Progenitor cell of endocrine pancreas (in vitro differentiated cells): ENCODE measurements at regions not wholly inside any gene's neighbourhood (a gene's known extent, or its start where the extent isn't known, plus 50 kb on each side); places are given as distances from the start of the nearest gene placed in this dataset.

Experiments
- DNase-seq: peaks from one replicate; pipeline ENCODE4 v3.0.0; 2021; ENCODE audit warnings: low spot score; ENCODE audit not compliant: unreplicated experiment
- H3K27ac Mint-ChIP-seq: 2 replicates; pipeline ENCODE4 v1.8.0; 2021; ENCODE audit warnings: mild to moderate bottlenecking, moderate library complexity, mixed read lengths
- H3K27me3 Mint-ChIP-seq: 2 replicates; pipeline ENCODE4 v1.8.0; 2021; ENCODE audit warnings: mixed read lengths
- H3K36me3 Mint-ChIP-seq: 2 replicates; pipeline ENCODE4 v1.8.0; 2022; ENCODE audit warnings: mixed read lengths; ENCODE audit not compliant: insufficient read depth
- H3K4me1 Mint-ChIP-seq: 2 replicates; pipeline ENCODE4 v1.8.0; 2021; ENCODE audit warnings: low read depth, mixed read lengths
- H3K4me3 Mint-ChIP-seq: 2 replicates; pipeline ENCODE4 v1.8.0; 2021; ENCODE audit warnings: low read depth, mild to moderate bottlenecking, moderate library complexity, mixed read lengths
- H3K9me3 Mint-ChIP-seq: 2 replicates; pipeline ENCODE4 v1.8.0; 2021; ENCODE audit warnings: low read depth, mixed read lengths
- TF ChIP-seq, protein P1 (sequence below): fragments of 200-600 bp; sonication (generic); IDR thresholded peaks from one replicate; pipeline ENCODE4 v1.5.0; 2021; ENCODE audit warnings: antibody characterized with exemption, mild to moderate bottlenecking; ENCODE audit not compliant: unreplicated experiment

GRCh38 chr14:52155651-52156213 lies 86.9 kb upstream of the NID2 start:
- Mint-ChIP-seq H3K9me3 (peaks cover 6% of the 10 kb centered on the region), H3K27me3 (peaks cover 13% of the 10 kb centered on the region), H3K4me1 (peaks cover 9% of the 10 kb centered on the region), H3K36me3 (no peaks in the 10 kb centered on the region), H3K4me3 (no peak overlapping the region), H3K27ac (no peak overlapping the region)
- no peak for DNase-seq
- TF ChIP-seq, protein P1, sequence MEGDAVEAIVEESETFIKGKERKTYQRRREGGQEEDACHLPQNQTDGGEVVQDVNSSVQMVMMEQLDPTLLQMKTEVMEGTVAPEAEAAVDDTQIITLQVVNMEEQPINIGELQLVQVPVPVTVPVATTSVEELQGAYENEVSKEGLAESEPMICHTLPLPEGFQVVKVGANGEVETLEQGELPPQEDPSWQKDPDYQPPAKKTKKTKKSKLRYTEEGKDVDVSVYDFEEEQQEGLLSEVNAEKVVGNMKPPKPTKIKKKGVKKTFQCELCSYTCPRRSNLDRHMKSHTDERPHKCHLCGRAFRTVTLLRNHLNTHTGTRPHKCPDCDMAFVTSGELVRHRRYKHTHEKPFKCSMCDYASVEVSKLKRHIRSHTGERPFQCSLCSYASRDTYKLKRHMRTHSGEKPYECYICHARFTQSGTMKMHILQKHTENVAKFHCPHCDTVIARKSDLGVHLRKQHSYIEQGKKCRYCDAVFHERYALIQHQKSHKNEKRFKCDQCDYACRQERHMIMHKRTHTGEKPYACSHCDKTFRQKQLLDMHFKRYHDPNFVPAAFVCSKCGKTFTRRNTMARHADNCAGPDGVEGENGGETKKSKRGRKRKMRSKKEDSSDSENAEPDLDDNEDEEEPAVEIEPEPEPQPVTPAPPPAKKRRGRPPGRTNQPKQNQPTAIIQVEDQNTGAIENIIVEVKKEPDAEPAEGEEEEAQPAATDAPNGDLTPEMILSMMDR, result no peak

DNA sequence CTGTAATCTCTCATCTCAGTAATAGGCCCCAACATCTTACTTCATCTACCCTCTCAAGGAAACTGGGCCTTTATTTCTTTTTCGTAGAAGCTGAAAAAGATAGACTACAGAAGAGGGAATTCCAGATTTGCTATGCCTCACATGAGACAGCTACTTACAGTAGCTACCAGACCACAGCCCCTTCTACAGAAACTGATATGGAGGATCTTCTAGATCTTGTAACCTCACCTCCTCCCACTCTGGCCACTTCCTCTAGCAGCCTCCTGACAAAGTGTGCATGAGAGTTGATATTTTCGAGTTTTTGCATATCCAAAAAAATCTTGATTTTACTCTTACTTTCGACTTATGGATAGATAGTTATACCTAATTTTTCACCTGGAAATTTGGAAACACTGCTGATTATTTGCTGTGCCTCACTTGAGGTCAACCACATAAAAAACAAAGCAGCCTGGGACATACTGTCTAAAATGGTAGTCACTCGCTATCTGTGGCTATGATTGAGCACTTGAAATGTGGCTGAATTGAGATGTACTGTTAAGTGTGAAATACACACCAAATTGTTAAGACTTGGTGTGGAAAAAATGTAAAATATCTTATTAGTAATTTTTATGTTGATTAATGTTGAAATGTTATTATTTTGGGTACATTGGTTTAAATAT lies 86.3 kb upstream of the NID2 start:
- H3K27me3 Mint-ChIP-seq, result peaks cover 11% of the 10 kb centered on the region
- peaks cover 3% of the 10 kb centered on the region for H3K4me1 Mint-ChIP-seq
- DNase-seq, result no peak
- no peak overlapping the region for H3K4me3 Mint-ChIP-seq
- peaks cover 6% of the 10 kb centered on the region for H3K9me3 Mint-ChIP-seq
- TF ChIP-seq, protein P1, result no peak
- no peaks in the 10 kb centered on the region for H3K36me3 Mint-ChIP-seq
- no peak overlapping the region for H3K27ac Mint-ChIP-seq

GRCh38 chr14:52153939-52154338 lies 85.1 kb upstream of the NID2 start:
- peaks cover 11% of the 10 kb centered on the region for H3K27me3 Mint-ChIP-seq
- H3K4me3 Mint-ChIP-seq, result no peak overlapping the region
- peaks cover 6% of the 10 kb centered on the region for H3K9me3 Mint-ChIP-seq
- H3K36me3 Mint-ChIP-seq, result no peaks in the 10 kb centered on the region
- TF ChIP-seq, protein P1, result no peak
- H3K27ac Mint-ChIP-seq, result no peak overlapping the region
- no peak for DNase-seq
- peaks cover 3% of the 10 kb centered on the region for H3K4me1 Mint-ChIP-seq

DNA sequence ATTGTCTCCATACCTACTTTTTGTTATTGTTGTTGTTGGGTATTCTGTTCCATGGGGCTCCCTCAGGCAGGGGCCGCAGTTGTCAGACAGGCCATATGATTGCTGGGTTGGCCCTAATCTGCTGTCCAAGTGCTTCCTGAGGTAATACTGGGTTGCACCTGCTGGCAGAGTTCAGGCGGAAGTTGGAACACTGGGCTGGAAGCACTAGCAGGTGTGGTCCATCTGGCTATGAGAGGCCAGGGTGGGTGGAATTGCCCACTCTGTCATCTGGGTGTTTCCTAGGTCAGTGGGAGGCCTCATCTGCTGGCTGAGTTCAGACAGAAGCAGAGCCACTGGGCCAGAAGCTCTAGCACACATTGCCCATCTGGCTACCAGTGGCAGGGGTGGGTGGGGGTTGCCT lies 81.3 kb upstream of the NID2 start:
- peaks cover 6% of the 10 kb centered on the region for H3K27me3 Mint-ChIP-seq
- H3K4me3 Mint-ChIP-seq, result no peak overlapping the region
- peaks cover 10% of the 10 kb centered on the region for H3K9me3 Mint-ChIP-seq
- H3K27ac Mint-ChIP-seq, result no peak overlapping the region
- H3K4me1 Mint-ChIP-seq, result peaks cover 3% of the 10 kb centered on the region
- DNase-seq, result no peak
- TF ChIP-seq, protein P1, result no peak
- H3K36me3 Mint-ChIP-seq, result no peaks in the 10 kb centered on the region

- Mint-ChIP-seq H3K27me3 (peaks cover 6% of the 10 kb centered on the region), H3K9me3 (peaks cover 14% of the 10 kb centered on the region), H3K4me3 (no peak overlapping the region), H3K27ac (no peak overlapping the region), H3K4me1 (no peaks in the 10 kb centered on the region), H3K36me3 (no peaks in the 10 kb centered on the region)
- DNase-seq, result no peak
- TF ChIP-seq, protein P1, result no peak
Measured at GRCh38 chr14:52148371-52148770, 79.5 kb upstream of the NID2 start.
